ENCODE measurements at regions not wholly inside any gene's neighbourhood (a gene's known extent, or its start where the extent isn't known, plus 50 kb on each side); places are given as distances from the start of the nearest gene placed in this dataset.

DNA sequence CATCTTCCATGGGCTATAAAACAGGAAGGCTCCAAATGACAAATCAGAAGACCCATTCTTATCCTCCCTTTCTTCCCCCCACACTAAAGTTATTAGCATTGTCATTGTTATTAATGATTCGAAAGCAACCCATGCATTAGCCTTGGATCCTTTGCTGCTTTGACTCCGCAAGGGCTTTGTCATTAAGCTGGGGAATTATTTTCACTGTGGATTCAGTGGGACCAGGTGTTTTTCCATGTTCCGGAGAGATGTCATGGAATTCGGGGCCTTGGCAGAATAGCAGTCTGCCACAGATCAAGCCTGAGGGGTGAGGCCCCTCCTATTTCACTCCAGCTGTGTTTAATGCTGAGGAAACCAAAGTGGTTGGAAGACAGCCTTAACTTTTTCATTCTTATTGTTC is 357.1 kb downstream of the EN1 start:
- no peaks in the 10 kb centered on the region for H3K9me3 ChIP-seq
- H3K36me3 ChIP-seq, result no peaks in the 10 kb centered on the region
- TF ChIP-seq POLR2A (IDR thresholded peaks at IDR 0.05), result no peak
- TF ChIP-seq, protein P1, sequence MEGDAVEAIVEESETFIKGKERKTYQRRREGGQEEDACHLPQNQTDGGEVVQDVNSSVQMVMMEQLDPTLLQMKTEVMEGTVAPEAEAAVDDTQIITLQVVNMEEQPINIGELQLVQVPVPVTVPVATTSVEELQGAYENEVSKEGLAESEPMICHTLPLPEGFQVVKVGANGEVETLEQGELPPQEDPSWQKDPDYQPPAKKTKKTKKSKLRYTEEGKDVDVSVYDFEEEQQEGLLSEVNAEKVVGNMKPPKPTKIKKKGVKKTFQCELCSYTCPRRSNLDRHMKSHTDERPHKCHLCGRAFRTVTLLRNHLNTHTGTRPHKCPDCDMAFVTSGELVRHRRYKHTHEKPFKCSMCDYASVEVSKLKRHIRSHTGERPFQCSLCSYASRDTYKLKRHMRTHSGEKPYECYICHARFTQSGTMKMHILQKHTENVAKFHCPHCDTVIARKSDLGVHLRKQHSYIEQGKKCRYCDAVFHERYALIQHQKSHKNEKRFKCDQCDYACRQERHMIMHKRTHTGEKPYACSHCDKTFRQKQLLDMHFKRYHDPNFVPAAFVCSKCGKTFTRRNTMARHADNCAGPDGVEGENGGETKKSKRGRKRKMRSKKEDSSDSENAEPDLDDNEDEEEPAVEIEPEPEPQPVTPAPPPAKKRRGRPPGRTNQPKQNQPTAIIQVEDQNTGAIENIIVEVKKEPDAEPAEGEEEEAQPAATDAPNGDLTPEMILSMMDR (IDR thresholded peaks at IDR 0.05 in 4 of 5, conservative IDR thresholded peaks at IDR 0.05 in 1 of 5), result no peak
- no peaks in the 10 kb centered on the region for H3K4me1 ChIP-seq
- intact Hi-C loops (cut with DNase I; ENCODE audit: low total_unique reads) (no loop called here), in situ Hi-C loops (cut with MboI; ENCODE audit: low sequenced_read_pairs in 4 of 4) (no loop called here)
- DNase-seq (no peak), ATAC-seq (no peak)
- H3K27me3 ChIP-seq, result no peaks in the 10 kb centered on the region
- no peak overlapping the region for H3K27ac ChIP-seq
- H3K4me3 ChIP-seq, result no peak overlapping the region

DNA sequence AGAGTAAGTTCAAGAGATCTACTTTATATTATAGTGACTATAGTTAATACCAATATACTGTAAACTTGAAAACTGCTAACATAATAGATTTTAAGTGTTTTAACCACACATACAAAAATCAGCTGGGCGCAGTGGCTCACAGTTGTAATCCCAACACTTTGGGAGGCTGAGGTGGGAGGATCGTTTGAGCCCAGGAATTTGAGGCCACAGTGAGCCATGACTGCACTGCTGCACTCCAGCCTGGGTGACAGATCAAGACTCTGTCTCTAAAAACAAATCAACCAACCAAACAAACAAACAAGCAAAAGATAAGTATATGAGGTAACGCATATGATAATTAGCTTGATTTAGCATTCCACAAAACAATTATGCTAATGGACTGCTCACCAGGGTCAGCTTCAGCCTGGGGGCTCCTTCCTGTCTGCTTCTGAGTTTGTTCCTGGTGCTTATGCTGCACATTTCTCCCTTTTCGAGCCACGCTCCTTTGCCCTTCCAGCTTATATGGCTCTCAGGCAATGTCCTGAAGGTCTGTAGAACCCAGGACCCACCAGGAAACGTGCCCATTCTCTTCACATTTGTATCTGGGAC is 357.6 kb downstream of the EN1 start:
- Histone ChIP-seq H3K36me3 (no peaks in the 10 kb centered on the region), H3K27me3 (no peaks in the 10 kb centered on the region), H3K9me3 (no peaks in the 10 kb centered on the region), H3K4me3 (no peak overlapping the region), H3K27ac (no peak overlapping the region), H3K4me1 (no peaks in the 10 kb centered on the region)
- intact Hi-C loops (cut with DNase I; ENCODE audit: low total_unique reads), result no loop called here
- DNase-seq (no peak), ATAC-seq (no peak)
- in situ Hi-C loops (cut with MboI; ENCODE audit: low sequenced_read_pairs in 4 of 4), result no loop called here
- TF ChIP-seq POLR2A (IDR thresholded peaks at IDR 0.05), result no peak
- TF ChIP-seq, protein P1 (IDR thresholded peaks at IDR 0.05 in 4 of 5, conservative IDR thresholded peaks at IDR 0.05 in 1 of 5), result no peak

DNA sequence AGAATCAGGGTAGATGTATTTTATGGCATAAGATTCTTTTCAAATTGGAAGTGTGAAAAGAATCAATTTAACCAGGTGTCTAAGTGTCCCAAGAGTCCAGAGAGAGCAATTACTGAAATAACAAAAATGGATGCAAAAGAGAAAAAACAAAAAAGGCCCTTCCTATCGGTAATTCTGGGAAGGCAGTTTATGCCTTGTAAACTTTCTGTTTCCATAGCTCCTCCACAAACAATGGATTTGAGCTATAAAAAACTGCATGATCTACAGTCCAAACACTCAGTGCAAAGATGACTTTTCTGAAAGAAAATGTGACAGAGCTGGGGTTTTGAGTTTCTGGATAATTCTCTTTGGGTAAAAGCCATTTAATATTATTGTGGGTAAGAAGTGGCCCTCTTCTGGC is 366.1 kb downstream of the EN1 start:
- in situ Hi-C loops (cut with MboI; ENCODE audit: low sequenced_read_pairs in 4 of 4) (no loop called here), intact Hi-C loops (cut with DNase I; ENCODE audit: low total_unique reads) (no loop called here)
- TF ChIP-seq, protein P1 (IDR thresholded peaks at IDR 0.05 in 4 of 5, conservative IDR thresholded peaks at IDR 0.05 in 1 of 5), result no peak
- TF ChIP-seq POLR2A (IDR thresholded peaks at IDR 0.05), result no peak
- no peak for DNase-seq
- Histone ChIP-seq H3K4me3 (no peak overlapping the region), H3K9me3 (no peaks in the 10 kb centered on the region), H3K36me3 (no peaks in the 10 kb centered on the region), H3K4me1 (no peaks in the 10 kb centered on the region), H3K27ac (no peak overlapping the region), H3K27me3 (no peaks in the 10 kb centered on the region)
- no peak for ATAC-seq

DNA sequence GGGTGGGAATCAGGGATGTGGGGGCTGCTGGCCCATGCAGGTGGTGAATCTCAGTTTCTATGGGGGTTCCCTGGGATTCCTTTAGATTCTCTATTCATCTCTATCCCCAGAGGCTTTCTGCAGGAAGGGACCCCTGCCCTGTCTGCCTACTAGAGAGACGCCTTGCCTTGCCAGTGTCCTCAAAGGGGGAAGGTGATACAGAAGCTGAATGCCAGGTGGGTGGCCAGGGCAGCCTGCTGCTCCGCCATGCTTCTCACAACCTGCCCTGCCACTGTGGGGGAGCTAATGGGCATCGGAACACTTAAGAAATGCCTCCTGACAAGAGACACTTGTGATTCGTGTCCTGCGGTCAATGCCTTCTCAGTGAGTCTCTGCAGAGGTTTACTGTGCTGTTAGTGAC is 368.4 kb downstream of the EN1 start:
- intact Hi-C loops (cut with DNase I; ENCODE audit: low total_unique reads), result no loop called here
- Histone ChIP-seq H3K27me3 (no peaks in the 10 kb centered on the region), H3K9me3 (no peaks in the 10 kb centered on the region), H3K36me3 (no peaks in the 10 kb centered on the region), H3K4me3 (no peak overlapping the region), H3K4me1 (no peaks in the 10 kb centered on the region), H3K27ac (no peak overlapping the region)
- no peak for TF ChIP-seq POLR2A (IDR thresholded peaks at IDR 0.05)
- TF ChIP-seq, protein P1 (IDR thresholded peaks at IDR 0.05 in 4 of 5, conservative IDR thresholded peaks at IDR 0.05 in 1 of 5), result no peak
- ATAC-seq (no peak), DNase-seq (no peak)
- in situ Hi-C loops (cut with MboI; ENCODE audit: low sequenced_read_pairs in 4 of 4), result no loop called here
